ENCODE measurements at regions not wholly inside any gene's neighbourhood (a gene's known extent, or its start where the extent isn't known, plus 50 kb on each side); places are given as distances from the start of the nearest gene placed in this dataset.
"Not testable (repeated sequence)": the region's sequence is repeated elsewhere in the genome, so short reads cannot be mapped to it uniquely, and the experiment has no call there.

GRCh38 chr6:120363429-120363828 is 970.9 kb downstream of the TBC1D32 start:
- no peak for DNase-seq (ENCODE audit: low spot score)

- not testable (repeated sequence) for DNase-seq (ENCODE audit: low spot score)
These were observed 975.7 kb downstream of the TBC1D32 start for GRCh38 chr6:120358535-120358934.

- DNase-seq (ENCODE audit: low spot score): no peak
These were observed 976.8 kb downstream of the TBC1D32 start for GRCh38 chr6:120357447-120357846.

DNA sequence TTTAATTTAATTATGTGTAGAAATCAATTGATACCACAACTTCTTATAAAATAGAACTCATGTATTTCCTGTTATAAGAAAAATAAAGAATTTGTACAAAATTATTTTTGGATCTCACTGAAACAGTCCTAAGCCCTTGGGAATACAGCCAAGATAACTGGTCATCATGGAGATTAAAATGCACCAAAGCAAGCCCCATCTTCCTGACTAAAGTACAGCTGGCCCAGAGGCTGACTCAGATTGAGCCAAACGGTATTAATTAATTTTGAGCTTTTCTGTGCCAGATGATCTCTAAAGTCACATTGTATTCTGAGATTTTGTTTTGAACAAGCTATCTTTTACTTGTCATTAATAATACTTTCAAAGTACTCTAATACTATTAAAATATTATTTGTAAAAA is 978.5 kb downstream of the TBC1D32 start:
- DNase-seq (ENCODE audit: low spot score): no peak

DNA sequence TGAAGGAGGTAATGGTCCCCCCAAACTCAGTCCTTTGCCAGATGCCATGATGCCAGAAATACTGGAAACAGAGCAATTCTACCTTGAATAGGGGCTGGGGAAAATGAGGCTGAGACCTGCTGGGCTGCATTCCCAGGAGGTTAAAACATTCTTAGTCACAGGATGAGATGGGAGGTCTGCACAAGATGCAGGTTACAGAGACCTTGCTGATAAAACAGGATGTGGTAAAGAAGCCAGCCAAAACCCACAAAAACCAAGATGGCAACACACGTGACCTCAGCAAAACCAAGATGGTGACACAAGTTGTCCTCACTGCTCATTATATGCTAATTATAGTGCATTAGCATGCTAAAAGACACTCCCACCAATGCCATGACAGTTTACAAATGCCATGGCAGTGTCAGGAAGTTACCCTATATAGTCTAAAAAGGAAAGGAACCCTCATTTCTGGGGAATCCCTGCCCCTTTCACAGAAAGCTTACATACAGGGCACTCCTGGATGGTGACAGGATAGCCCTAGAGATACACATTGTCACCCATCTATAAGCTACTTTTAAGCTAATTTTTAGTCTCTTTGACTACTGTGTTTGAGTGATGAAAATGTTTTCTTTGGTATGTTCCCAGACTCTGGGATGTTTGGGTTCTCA is 979.7 kb downstream of the TBC1D32 start:
- DNase-seq (ENCODE audit: low spot score): no peak

GRCh38 chr6:120352491-120352890 is 981.8 kb downstream of the TBC1D32 start:
- no peak for DNase-seq (ENCODE audit: low spot score)

DNA sequence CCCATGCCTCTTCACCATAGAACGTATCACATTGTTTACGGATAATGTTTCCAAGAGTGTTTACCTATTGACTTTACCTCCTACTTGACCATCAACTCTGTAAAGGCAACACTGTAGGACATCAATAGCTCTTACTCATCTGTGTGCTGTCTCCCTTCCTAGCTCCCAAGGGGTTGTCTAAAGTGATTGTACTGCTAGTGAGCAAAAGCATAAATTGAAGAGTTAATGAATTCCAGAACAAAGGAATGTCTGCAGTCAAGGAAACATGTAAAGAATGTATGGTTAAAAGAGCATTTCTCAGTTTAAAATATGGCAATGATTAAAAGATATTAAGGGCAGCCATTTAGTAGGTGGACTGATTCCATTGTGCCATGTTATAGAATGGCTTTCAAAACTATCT is 985.4 kb downstream of the TBC1D32 start:
- no peak for DNase-seq (ENCODE audit: low spot score)

DNA sequence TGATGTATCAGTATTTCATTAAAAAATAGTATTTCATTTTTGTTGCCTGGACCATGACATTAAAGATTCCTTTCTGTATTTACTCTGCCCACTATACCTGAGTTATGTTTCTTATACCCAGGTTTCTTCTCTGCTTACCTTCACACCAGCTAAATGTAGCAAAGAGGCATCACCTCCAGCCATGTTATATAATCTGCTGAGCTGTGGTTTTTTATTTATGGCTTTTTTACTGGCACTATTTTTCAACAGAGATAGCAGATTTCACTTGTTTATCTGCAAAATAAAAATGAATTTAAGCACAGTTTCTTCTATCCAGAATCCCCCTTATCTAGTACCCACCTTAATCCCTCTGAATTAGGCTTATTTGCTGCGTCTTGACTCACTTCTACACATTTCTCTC is 979.0 kb upstream of the MAN1A1 start:
- no peak for DNase-seq (ENCODE audit: low spot score)

- DNase-seq (ENCODE audit: low spot score): no peak
These were observed 971.1 kb upstream of the MAN1A1 start for GRCh38 chr6:120320481-120321162.

GRCh38 chr6:120304223-120304622 is 954.7 kb upstream of the MAN1A1 start:
- no peak for DNase-seq (ENCODE audit: low spot score)

DNA sequence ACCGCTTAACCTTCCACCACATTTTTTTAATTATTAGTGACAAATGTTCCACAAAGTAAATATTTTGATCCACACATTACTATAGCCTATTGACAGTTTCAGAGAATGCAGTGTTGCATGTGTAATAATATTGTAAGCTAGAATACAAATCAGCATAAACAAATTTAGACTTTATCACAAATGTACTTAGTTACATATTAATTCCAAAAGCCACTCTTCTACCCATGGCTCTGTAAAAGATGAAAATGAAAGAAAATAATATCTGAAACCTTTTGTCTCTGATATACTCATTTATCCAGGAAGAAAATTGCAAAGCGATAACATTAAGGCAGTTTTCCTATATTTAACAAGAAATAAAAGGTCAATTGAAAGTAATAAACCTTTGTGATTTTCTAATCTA is 954.0 kb upstream of the MAN1A1 start:
- DNase-seq (ENCODE audit: low spot score): no peak

DNA sequence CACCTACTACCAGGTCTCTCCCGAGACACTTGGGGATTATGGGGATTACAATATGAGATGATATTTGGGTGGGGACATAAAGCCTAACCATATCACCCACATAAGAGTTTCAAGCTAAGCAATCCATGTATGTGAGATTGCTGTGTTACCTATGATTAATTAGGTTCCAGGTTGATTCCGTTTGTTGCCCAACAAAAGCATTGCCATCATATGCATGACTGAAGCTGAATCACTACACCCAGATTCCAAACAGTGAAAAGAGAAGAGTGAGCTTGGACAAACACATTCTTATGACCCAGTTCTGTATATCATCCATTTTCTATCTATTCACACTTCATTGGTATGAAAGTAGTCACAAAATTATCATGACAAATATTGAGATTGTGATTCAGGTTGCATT is 952.5 kb upstream of the MAN1A1 start:
- DNase-seq (ENCODE audit: low spot score): no peak

GRCh38 chr6:120290964-120291363 is 941.4 kb upstream of the MAN1A1 start:
- no peak for DNase-seq (ENCODE audit: low spot score)

- no peak for DNase-seq (ENCODE audit: low spot score)
These were observed 932.4 kb upstream of the MAN1A1 start for GRCh38 chr6:120282005-120282404.

GRCh38 chr6:120279466-120280167 is 930.1 kb upstream of the MAN1A1 start:
- no peak for DNase-seq (ENCODE audit: low spot score)

DNA sequence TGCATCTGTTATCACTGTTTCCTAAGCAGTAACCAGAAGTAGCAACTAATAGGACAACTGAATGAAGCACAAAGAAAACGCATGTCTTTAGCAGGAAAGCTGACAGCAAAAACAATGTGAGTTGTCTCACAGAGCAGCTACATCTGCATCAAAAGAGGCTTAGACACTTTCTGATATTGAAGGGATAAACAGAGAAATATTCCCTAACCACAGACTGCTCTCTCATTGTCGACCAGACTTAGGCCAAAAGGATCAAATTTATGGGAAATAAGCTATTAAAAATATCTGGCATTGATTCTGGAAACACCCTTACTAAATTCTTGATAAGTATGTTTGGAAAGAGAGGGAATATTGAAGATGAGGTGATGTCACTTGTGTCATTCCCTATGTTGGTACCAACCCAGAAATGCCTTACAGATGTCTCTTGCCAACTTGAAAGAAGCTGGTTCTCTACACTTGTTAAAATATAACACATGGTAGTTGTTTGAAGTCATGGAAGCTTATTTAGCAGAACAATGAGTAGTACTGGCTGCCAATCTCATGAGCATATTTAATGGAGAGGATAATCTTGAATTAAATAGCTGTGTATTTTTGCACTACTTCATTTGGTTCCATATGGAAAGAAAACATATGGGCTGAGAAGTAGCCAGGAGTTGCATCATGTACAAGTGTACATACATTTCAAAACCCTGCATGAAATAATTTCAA is 929.3 kb upstream of the MAN1A1 start:
- no peak for DNase-seq (ENCODE audit: low spot score)

- DNase-seq (ENCODE audit: low spot score): no peak
These were observed 925.0 kb upstream of the MAN1A1 start for GRCh38 chr6:120274547-120274946.

GRCh38 chr6:120273411-120273810 is 923.9 kb upstream of the MAN1A1 start:
- no peak for DNase-seq (ENCODE audit: low spot score)

GRCh38 chr6:120272038-120272437 is 922.5 kb upstream of the MAN1A1 start:
- no peak for DNase-seq (ENCODE audit: low spot score)

- not testable (repeated sequence) for DNase-seq (ENCODE audit: low spot score)
These were observed 918.7 kb upstream of the MAN1A1 start for GRCh38 chr6:120268256-120268655.

DNA sequence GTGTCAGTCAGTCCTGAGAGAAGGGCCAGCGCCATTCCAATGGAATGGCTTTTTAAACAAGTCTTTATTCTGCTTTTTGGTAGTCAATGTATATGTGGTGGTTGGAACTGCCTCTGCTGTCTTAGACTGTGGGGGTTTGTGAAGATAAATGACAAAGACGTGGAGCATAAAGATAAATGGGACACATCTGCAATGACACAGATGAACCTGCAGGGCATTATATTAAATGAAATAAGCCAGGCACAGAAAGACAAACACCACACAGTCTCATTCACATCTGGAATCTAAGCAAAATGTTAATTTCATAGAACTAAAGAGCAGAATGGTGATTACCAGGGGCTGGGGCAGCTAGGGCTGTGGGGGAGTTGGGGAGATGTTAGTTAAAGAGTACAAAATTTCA is 912.8 kb upstream of the MAN1A1 start:
- no peak for DNase-seq (ENCODE audit: low spot score)

DNA sequence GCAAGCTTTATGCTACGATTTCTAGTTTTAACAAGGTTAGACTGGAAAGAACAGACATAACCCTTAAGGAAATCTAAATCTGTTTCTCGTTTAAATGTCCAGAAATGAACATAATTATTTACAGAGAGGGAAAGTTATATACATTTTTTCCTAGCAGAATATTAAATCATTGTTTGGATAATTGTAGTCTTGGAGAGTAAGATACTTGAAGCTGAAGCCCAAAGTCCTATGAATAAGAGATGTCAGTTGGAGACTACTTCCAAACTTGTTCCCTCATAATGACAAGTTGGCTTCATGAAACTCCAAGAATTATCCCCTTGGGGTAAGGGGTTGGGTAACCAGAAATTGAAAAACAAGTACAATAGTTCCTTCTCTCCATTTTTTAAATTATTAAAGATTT is 911.1 kb upstream of the MAN1A1 start:
- DNase-seq (ENCODE audit: low spot score): no peak

- no peak for DNase-seq (ENCODE audit: low spot score)
These were observed 905.1 kb upstream of the MAN1A1 start for GRCh38 chr6:120254651-120255050.

Data from ureter (tissue), 1 donor.